ENCODE measurements at regions not wholly inside any gene's neighbourhood (a gene's known extent, or its start where the extent isn't known, plus 50 kb on each side); places are given as distances from the start of the nearest gene placed in this dataset.

GRCh38 chr14:64639340-64639821 lies 64.8 kb upstream of the PLEKHG3 start:
- no peak overlapping the region for H4K91ac ChIP-seq (ENCODE audit: insufficient read length, low read depth, low read length)
- H3K23me2 ChIP-seq (ENCODE audit: insufficient read length, low read depth, low read length, poor library complexity, severe bottlenecking): no peaks in the 10 kb centered on the region
- no peak overlapping the region for H2BK5ac ChIP-seq (ENCODE audit: insufficient read length, low read length)
- no peak for DNase-seq
- peak overlapping the region; percentile 56; the same call in 1 of the 2 replicates for H3K14ac ChIP-seq (ENCODE audit: insufficient read depth, low read length)
- H2BK12ac ChIP-seq (ENCODE audit: insufficient read length, low read depth, low read length): no peak overlapping the region
- H3K18ac ChIP-seq (ENCODE audit: insufficient read length, low read depth, low read length): no peak overlapping the region
- H3K27ac Mint-ChIP-seq: peak overlapping the region in 2 of 3 experiments; percentile 40 to 68; a peak in 3 of 7 replicates
- H3K79me2 ChIP-seq (ENCODE audit: insufficient read depth, low read length): no peaks in the 10 kb centered on the region
- H2BK20ac ChIP-seq (ENCODE audit: low read depth, low read length, poor library complexity, severe bottlenecking): no peak overlapping the region
- no peaks in the 10 kb centered on the region; the same call in none of the 2 replicates for H3K27me3 Mint-ChIP-seq (ENCODE audit: low read depth)
- H2BK15ac ChIP-seq (ENCODE audit: low read depth, low read length): no peak overlapping the region
- no peaks in the 10 kb centered on the region for H3K27me3 ChIP-seq (ENCODE audit: insufficient read depth, low read length)
- no peak overlapping the region for H3K4ac ChIP-seq (ENCODE audit: low read depth, low read length)
- no peaks in the 10 kb centered on the region for H4K20me1 ChIP-seq (ENCODE audit: control insufficient read depth, insufficient read depth, insufficient read length)
- no peak overlapping the region for H3K4me2 ChIP-seq (ENCODE audit: insufficient read depth, insufficient read length, low read length)
- H3K4me1 ChIP-seq (ENCODE audit: insufficient read depth, low read length): peaks cover 4% of the 10 kb centered on the region; the same call in 1 of the 2 replicates
- H3T11ph ChIP-seq (ENCODE audit: low read length): no peak overlapping the region
- no peak overlapping the region for H4K5ac ChIP-seq (ENCODE audit: insufficient read length, low read depth, low read length)
- H2AFZ ChIP-seq (ENCODE audit: low read length): peak overlapping the region; percentile 42
- H3K79me1 ChIP-seq (ENCODE audit: insufficient read depth, low read depth, low read length, poor library complexity, severe bottlenecking): no peaks in the 10 kb centered on the region
- H3K23ac ChIP-seq (ENCODE audit: insufficient read length, low read depth, low read length): no peak overlapping the region
- no CpG with 5 or more reads among the region's 3 CpGs for WGBS (ENCODE audit: extremely low coverage, insufficient read length, low lambda C conversion rate)
- H3K4me1 Mint-ChIP-seq: peaks cover 10 to 20% of the 10 kb centered on the region in 2 experiments
- H2BK120ac ChIP-seq (ENCODE audit: low read depth, low read length, poor library complexity, severe bottlenecking): no peak overlapping the region
- no peak overlapping the region for H3K9ac ChIP-seq (ENCODE audit: extremely low read depth, insufficient read length, low read length)
- no peak overlapping the region for H3K4me3 Mint-ChIP-seq
- peaks cover 8 to 9% of the 10 kb centered on the region in 2 experiments for H3K9me3 Mint-ChIP-seq
- H3K9me3 ChIP-seq (ENCODE audit: control insufficient read depth, low read depth, low read length): no peaks in the 10 kb centered on the region
- no peak overlapping the region for H3K56ac ChIP-seq (ENCODE audit: insufficient read length, low read depth, low read length)
- peak overlapping the region; percentile 30 for H3K27ac ChIP-seq (ENCODE audit: insufficient read length, low read depth, low read length)
- H3K36me3 Mint-ChIP-seq (ENCODE audit: insufficient read depth in 1 of 3, low read depth in 3 of 3): peaks cover 7 to 8% (median 8%) of the 10 kb centered on the region in 3 experiments; a peak in 6 of 7 replicates
- H2AK5ac ChIP-seq (ENCODE audit: insufficient read length, low read length): no peak overlapping the region
- no peak overlapping the region for H4K8ac ChIP-seq (replicated peaks; ENCODE audit: insufficient read length, low read depth, low read length)
- no peak for TF ChIP-seq CTCF (conservative IDR thresholded peaks at IDR 0.05)
